GM12878 (cell line): ENCODE measurements at regions not wholly inside any gene's neighbourhood (a gene's known extent, or its start where the extent isn't known, plus 50 kb on each side); places are given as distances from the start of the nearest gene placed in this dataset.

Experiments used
- CTCF ChIP-seq, 3 experiments: IDR thresholded peaks in 2 of 3; conservative IDR thresholded peaks in 1 of 3; 2 replicates each; pipeline ENCODE4 v1.5.1; 2011; ENCODE audit warnings: low read depth in 3 of 3, low read length in 3 of 3, mild to moderate bottlenecking in 3 of 3, control low read depth in 2 of 3, moderate library complexity in 2 of 3, inconsistent platforms in 1 of 3, mixed read lengths in 1 of 3; ENCODE audit not compliant: control insufficient read depth in 2 of 3, insufficient read depth in 1 of 3; ENCODE audit errors: extremely low read depth in 1 of 3
- RBBP5 ChIP-seq: fragments of 200-600 bp; sonication (generic); conservative IDR thresholded peaks from 2 replicates; pipeline ENCODE4 v1.6.1; 2016
- RCOR1 ChIP-seq: conservative IDR thresholded peaks from 2 replicates; pipeline ENCODE4 v1.6.1; 2012; ENCODE audit warnings: low read depth, low read length, improper control_type of control experiment

GRCh38 chr14:26338231-26338630 is 259.6 kb downstream of the NOVA1 start:
- TF ChIP-seq CTCF (IDR thresholded peaks at IDR 0.05 in 2 of 3, conservative IDR thresholded peaks at IDR 0.05 in 1 of 3; ENCODE audit: control insufficient read depth in 2 of 3, extremely low read depth in 1 of 3, insufficient read depth in 1 of 3, low read depth in 3 of 3, low read length in 3 of 3), result no peak
- no peak for TF ChIP-seq RBBP5
- TF ChIP-seq RCOR1, result no peak
